Neural cell (in vitro differentiated cells): ENCODE measurements at regions not wholly inside any gene's neighbourhood (a gene's known extent, or its start where the extent isn't known, plus 50 kb on each side); places are given as distances from the start of the nearest gene placed in this dataset.

Experiments
- H2AFZ ChIP-seq: fragments of 200-600, 300-800 bp; sonication (generic), shearing (Covaris generic); 2 replicates; pipeline ENCODE4 v1.6.0; 2014; ENCODE audit warnings: low read depth, mild to moderate bottlenecking, antibody characterized with exemption, low read length, moderate library complexity
- H3F3A ChIP-seq: fragments of 200-600 bp; shearing (Covaris generic); 2 replicates; pipeline ENCODE4 v1.6.1; 2016; ENCODE audit warnings: mild to moderate bottlenecking, moderate library complexity, mixed read lengths, antibody characterized with exemption, low read length; ENCODE audit not compliant: insufficient read depth, poor library complexity, severe bottlenecking
- H3K27ac ChIP-seq: fragments of 200-600, 300-800 bp; sonication (generic), shearing (Covaris generic); 2 replicates; pipeline ENCODE4 v1.5.1; 2014; ENCODE audit warnings: mild to moderate bottlenecking, low read length, moderate library complexity
- H3K27me3 ChIP-seq: fragments of 300-800, 200-600 bp; sonication (generic), shearing (Covaris generic); 2 replicates; pipeline ENCODE4 v1.6.0; 2014; ENCODE audit warnings: mild to moderate bottlenecking, low read depth, low read length, moderate library complexity; ENCODE audit not compliant: insufficient read depth
- H3K36me3 ChIP-seq: fragments of 300-800, 200-600 bp; sonication (generic), shearing (Covaris generic); 2 replicates; pipeline ENCODE4 v1.5.1; 2014; ENCODE audit warnings: mild to moderate bottlenecking, antibody characterized with exemption, low read length, moderate library complexity; ENCODE audit not compliant: insufficient read depth
- H3K4me2 ChIP-seq: fragments of 300-800, 200-600 bp; sonication (generic), shearing (Covaris generic); 2 replicates; pipeline ENCODE4 v1.6.0; 2014; ENCODE audit warnings: mild to moderate bottlenecking, low read length
- H3K4me3 ChIP-seq: fragments of 300-800, 200-600 bp; sonication (generic), shearing (Covaris generic); 2 replicates; pipeline ENCODE4 v1.5.1; 2014; ENCODE audit warnings: mild to moderate bottlenecking, low read length, moderate library complexity
- H3K79me2 ChIP-seq: fragments of 200-600 bp; shearing (Covaris generic); replicated peaks from 2 replicates; pipeline ENCODE4 v1.6.0; 2014; ENCODE audit warnings: mild to moderate bottlenecking, low read length, moderate library complexity; ENCODE audit not compliant: insufficient read depth
- H3K9ac ChIP-seq: fragments of 300-800, 200-600 bp; sonication (generic), shearing (Covaris generic); 2 replicates; pipeline ENCODE4 v1.6.1; 2016; ENCODE audit warnings: mild to moderate bottlenecking, low read length, mixed read lengths
- H3K9me2 ChIP-seq: fragments of 200-600 bp; shearing (Covaris generic); 2 replicates; pipeline ENCODE4 v1.6.1; 2016; ENCODE audit warnings: mild to moderate bottlenecking, low read length, mixed read lengths; ENCODE audit not compliant: insufficient read depth
- H3K9me3 ChIP-seq: fragments of 200-600, 300-800 bp; sonication (generic), shearing (Covaris generic); 2 replicates; pipeline ENCODE4 v1.6.1; 2016; ENCODE audit warnings: mild to moderate bottlenecking, mixed run types, low read length, moderate library complexity, mixed read lengths
- H4K20me1 ChIP-seq: fragments of 200-600 bp; shearing (Covaris generic); 2 replicates; pipeline ENCODE4 v1.6.1; 2016; ENCODE audit warnings: mild to moderate bottlenecking, mixed run types; ENCODE audit not compliant: insufficient read depth
- EP300 ChIP-seq: fragments of 450-650 bp; conservative IDR thresholded peaks from 2 replicates; pipeline ENCODE4 v1.6.1; 2014; ENCODE audit warnings: antibody characterized with exemption, mild to moderate bottlenecking, moderate library complexity; ENCODE audit not compliant: poor library complexity, severe bottlenecking
- EZH2 ChIP-seq: fragments of 200-600, 300-800 bp; shearing (Covaris generic), sonication (generic); IDR thresholded peaks from 2 replicates; pipeline ENCODE4 v1.6.1; 2014; ENCODE audit warnings: antibody characterized with exemption, low read length, borderline replicate concordance, mild to moderate bottlenecking; ENCODE audit not compliant: insufficient read depth, poor library complexity, severe bottlenecking
- MXI1 ChIP-seq: fragments of 450-650 bp; conservative IDR thresholded peaks from 2 replicates; pipeline ENCODE4 v1.6.1; 2014; ENCODE audit warnings: antibody characterized with exemption, mild to moderate bottlenecking; ENCODE audit not compliant: poor library complexity, severe bottlenecking
- RAD21 ChIP-seq: fragments of 450-650 bp; conservative IDR thresholded peaks from 2 replicates; pipeline ENCODE4 v1.6.1; 2014; ENCODE audit warnings: antibody characterized with exemption, mild to moderate bottlenecking, moderate library complexity
- REST ChIP-seq: IDR thresholded peaks from 2 replicates; pipeline ENCODE4 v1.6.1; 2012; ENCODE audit warnings: borderline replicate concordance
- SMC3 ChIP-seq: fragments of 450-650 bp; conservative IDR thresholded peaks from 2 replicates; pipeline ENCODE4 v1.6.1; 2014; ENCODE audit warnings: antibody characterized with exemption, mild to moderate bottlenecking, moderate library complexity; ENCODE audit not compliant: poor library complexity
- TAF1 ChIP-seq: IDR thresholded peaks from 2 replicates; pipeline ENCODE4 v1.6.1; 2012; ENCODE audit warnings: low read depth

GRCh38 chr4:100244347-100244746, 54.1 kb upstream of the DDIT4L start:
- Histone ChIP-seq H3K4me3 (no peak overlapping the region), H3K9ac (no peak overlapping the region), H3K36me3 (no peaks in the 10 kb centered on the region), H3F3A (no peaks in the 10 kb centered on the region), H4K20me1 (no peaks in the 10 kb centered on the region), H3K4me2 (no peak overlapping the region), H2AFZ (no peak overlapping the region), H3K79me2 (no peaks in the 10 kb centered on the region), H3K9me3 (no peaks in the 10 kb centered on the region), H3K9me2 (no peaks in the 10 kb centered on the region), H3K27ac (no peak overlapping the region), H3K27me3 (no peaks in the 10 kb centered on the region)
- TF ChIP-seq REST (no peak), SMC3 (no peak), EP300 (no peak), RAD21 (no peak), TAF1 (no peak), EZH2 (no peak), MXI1 (no peak)
